ENCODE measurements at regions not wholly inside any gene's neighbourhood (a gene's known extent, or its start where the extent isn't known, plus 50 kb on each side); places are given as distances from the start of the nearest gene placed in this dataset.

GRCh38 chr9:80866121-80866520 lies 823.2 kb downstream of the TLE1 start:
- DNase-seq = no peak
- no peaks in the 10 kb centered on the region for H3K9me3 ChIP-seq
- no peak overlapping the region for H3K27ac ChIP-seq
- ATAC-seq = no peak
- FAIRE-seq = no peak
- no peak overlapping the region for H3K4me3 ChIP-seq
- intact Hi-C loops (cut with DNase I) = no loop called here
- H3K36me3 ChIP-seq = no peaks in the 10 kb centered on the region
- no peak for TF ChIP-seq CTCF (IDR thresholded peaks at IDR 0.05)
- H3K4me1 ChIP-seq = no peaks in the 10 kb centered on the region
- no peaks in the 10 kb centered on the region for H3K27me3 ChIP-seq

- no peaks in the 10 kb centered on the region for H3K4me1 ChIP-seq
- FAIRE-seq = no peak
- H3K27me3 ChIP-seq = no peaks in the 10 kb centered on the region
- no peak for ATAC-seq
- H3K9me3 ChIP-seq = no peaks in the 10 kb centered on the region
- H3K27ac ChIP-seq = no peak overlapping the region
- TF ChIP-seq CTCF (IDR thresholded peaks at IDR 0.05) = no peak
- WGBS, 2 donors = 31 to 56% methylated on average over 1 of the region's 1 CpG
- intact Hi-C loops (cut with DNase I) = no loop called here
- DNase-seq = no peak
- H3K4me3 ChIP-seq = no peak overlapping the region
- H3K36me3 ChIP-seq = no peaks in the 10 kb centered on the region
These were observed 846.3 kb downstream of the TLE1 start for GRCh38 chr9:80843028-80843427.

- Histone ChIP-seq H3K4me1 (no peaks in the 10 kb centered on the region), H3K36me3 (no peaks in the 10 kb centered on the region), H3K27me3 (no peaks in the 10 kb centered on the region), H3K27ac (no peak overlapping the region), H3K9me3 (no peaks in the 10 kb centered on the region), H3K4me3 (no peak overlapping the region)
- FAIRE-seq (no peak), DNase-seq (no peak), ATAC-seq (no peak)
- intact Hi-C loops (cut with DNase I) = no loop called here
- TF ChIP-seq CTCF (IDR thresholded peaks at IDR 0.05) = no peak
- 18 to 30% methylated on average over 6 of the region's 6 CpGs for WGBS, 2 donors
These were observed 847.0 kb downstream of the TLE1 start for GRCh38 chr9:80842389-80842788.

- no peaks in the 10 kb centered on the region for H3K9me3 ChIP-seq
- H3K36me3 ChIP-seq = no peaks in the 10 kb centered on the region
- WGBS, 2 donors = 49 to 57% methylated on average over 3 of the region's 3 CpGs
- no peaks in the 10 kb centered on the region for H3K27me3 ChIP-seq
- TF ChIP-seq CTCF (IDR thresholded peaks at IDR 0.05) = no peak
- intact Hi-C loops (cut with DNase I) = no loop called here
- H3K4me1 ChIP-seq = no peaks in the 10 kb centered on the region
- ATAC-seq (no peak), FAIRE-seq (no peak), DNase-seq (no peak)
- no peak overlapping the region for H3K4me3 ChIP-seq
- no peak overlapping the region for H3K27ac ChIP-seq
These were observed 847.5 kb downstream of the TLE1 start for GRCh38 chr9:80841888-80842287.

GRCh38 chr9:80839821-80840675 lies 849.3 kb downstream of the TLE1 start:
- ATAC-seq (no peak), FAIRE-seq (no peak), DNase-seq (no peak)
- intact Hi-C loops (cut with DNase I) = no loop called here
- Histone ChIP-seq H3K27ac (no peak overlapping the region), H3K4me1 (no peaks in the 10 kb centered on the region), H3K36me3 (no peaks in the 10 kb centered on the region), H3K9me3 (no peaks in the 10 kb centered on the region), H3K27me3 (no peaks in the 10 kb centered on the region), H3K4me3 (no peak overlapping the region)
- TF ChIP-seq CTCF (IDR thresholded peaks at IDR 0.05) = no peak
- 59 to 75% methylated on average over 6 of the region's 6 CpGs for WGBS, 2 donors

Measured in pancreas (tissue), 10 donors.